A673 (cell line): ENCODE measurements at regions not wholly inside any gene's neighbourhood (a gene's known extent, or its start where the extent isn't known, plus 50 kb on each side); places are given as distances from the start of the nearest gene placed in this dataset.

ENCODE experiments used
- BruUV-seq: library from RNA; stranded (reverse); fragments of 400-500 nt; replicated peaks from 2 replicates; lab custom pipeline; 2021; lab: Mats Ljungman, UMichigan
- CTCF ChIA-PET: fragments of 300-600 bp; sonication (Branson Sonifier 250); formaldehyde crosslinking; loops from one replicate; lab custom pipeline; 2022; ENCODE audit warnings: antibody characterized with exemption; lab: Charles Lee
- POLR2A ChIA-PET: fragments of 300-600 bp; sonication (Branson Sonifier 250); formaldehyde crosslinking; loops from one replicate; lab custom pipeline; 2022; ENCODE audit warnings: antibody characterized with exemption; ENCODE audit not compliant: low non-redundant PET; lab: Charles Lee
- DNase-seq: peaks from one replicate; pipeline ENCODE4 v3.0.0-alpha.2; 2015; ENCODE audit warnings: low spot score
- H3K27ac ChIP-seq: fragments of 200-600 bp; sonication (generic); 2 replicates; pipeline ENCODE4 v1.5.1; 2016; ENCODE audit warnings: mixed run types, low read depth, mild to moderate bottlenecking, mixed read lengths, antibody characterized with exemption, low read length; ENCODE audit not compliant: poor library complexity, severe bottlenecking
- H3K27me3 ChIP-seq: fragments of 200-600 bp; sonication (generic); replicated peaks from 2 replicates; pipeline ENCODE4 v1.6.1; 2017; ENCODE audit warnings: mixed run types, low read depth, mild to moderate bottlenecking, mixed read lengths, antibody characterized with exemption, low read length; ENCODE audit not compliant: insufficient read depth, poor library complexity
- H3K36me3 ChIP-seq: fragments of 200-600 bp; sonication (generic); 2 replicates; pipeline ENCODE4 v1.6.1; 2016; ENCODE audit warnings: mixed run types, mild to moderate bottlenecking, mixed read lengths, antibody characterized with exemption, low read length; ENCODE audit not compliant: insufficient read depth, poor library complexity, severe bottlenecking
- H3K4me1 ChIP-seq: fragments of 200-600 bp; sonication (generic); 2 replicates; pipeline ENCODE4 v1.6.1; 2017; ENCODE audit warnings: mixed run types, mild to moderate bottlenecking, mixed read lengths, antibody characterized with exemption, low read length; ENCODE audit not compliant: insufficient read depth, poor library complexity, severe bottlenecking
- H3K4me3 ChIP-seq: fragments of 200-600 bp; sonication (generic); 2 replicates; pipeline ENCODE4 v1.5.1; 2016; ENCODE audit warnings: low read depth, mixed run types, mild to moderate bottlenecking, mixed read lengths, low read length; ENCODE audit not compliant: poor library complexity, severe bottlenecking
- H3K9me3 ChIP-seq: fragments of 200-600 bp; sonication (generic); 2 replicates; pipeline ENCODE4 v1.6.1; 2016; ENCODE audit warnings: mixed run types, low read depth, mild to moderate bottlenecking, mixed read lengths, antibody characterized with exemption, low read length; ENCODE audit not compliant: poor library complexity, severe bottlenecking
- CTCF ChIP-seq: fragments of 300-800, 200-600 bp; sonication (generic); conservative IDR thresholded peaks from 2 replicates; pipeline ENCODE4 v1.5.1; 2017; ENCODE audit warnings: low read depth, mild to moderate bottlenecking, antibody characterized with exemption, low read length, moderate library complexity, mixed read lengths
- EZH2 ChIP-seq: fragments of 200-600 bp; sonication (generic); IDR thresholded peaks from 2 replicates; pipeline ENCODE4 v1.6.1; 2017; ENCODE audit warnings: borderline replicate concordance, low read depth, mild to moderate bottlenecking, mixed read lengths, antibody characterized with exemption, low read length; ENCODE audit not compliant: poor library complexity, severe bottlenecking
- intact Hi-C: fragments of 100-400 bp; cut with micrococcal nuclease; formaldehyde crosslinking; loops from one replicate; pipeline ENCODE4 v1.10.0; 2022; ENCODE audit not compliant: unreplicated experiment

GRCh38 chr7:155399577-155399976, 58.4 kb upstream of the EN2 start:
- POLR2A ChIA-PET: no interaction called here
- intact Hi-C loops: no loop called here
- no peaks in the 10 kb centered on the region for H3K4me1 ChIP-seq
- TF ChIP-seq EZH2: no peak
- no peak for TF ChIP-seq CTCF
- CTCF ChIA-PET: no interaction called here
- BruUV-seq: no TSS peak
- no peaks in the 10 kb centered on the region for H3K36me3 ChIP-seq
- H3K27me3 ChIP-seq: peaks cover 42% of the 10 kb centered on the region
- no peaks in the 10 kb centered on the region for H3K9me3 ChIP-seq
- H3K27ac ChIP-seq: no peak overlapping the region
- H3K4me3 ChIP-seq: no peak overlapping the region
- no peak for DNase-seq

- POLR2A ChIA-PET: no interaction called here
- Histone ChIP-seq H3K36me3 (no peaks in the 10 kb centered on the region), H3K27me3 (peaks cover 41% of the 10 kb centered on the region), H3K27ac (no peak overlapping the region), H3K9me3 (no peaks in the 10 kb centered on the region), H3K4me1 (no peaks in the 10 kb centered on the region), H3K4me3 (no peak overlapping the region)
- BruUV-seq: no TSS peak
- CTCF ChIA-PET: no interaction called here
- intact Hi-C loops: no loop called here
- DNase-seq: no peak
- TF ChIP-seq EZH2: no peak
- no peak for TF ChIP-seq CTCF
Observed at GRCh38 chr7:155401231-155401630, 56.7 kb upstream of the EN2 start.

GRCh38 chr7:155401884-155402283, 56.0 kb upstream of the EN2 start:
- Histone ChIP-seq H3K36me3 (no peaks in the 10 kb centered on the region), H3K27ac (no peak overlapping the region), H3K4me1 (no peaks in the 10 kb centered on the region), H3K9me3 (no peaks in the 10 kb centered on the region), H3K27me3 (peaks cover 40% of the 10 kb centered on the region), H3K4me3 (no peak overlapping the region)
- intact Hi-C loops: no loop called here
- POLR2A ChIA-PET: no interaction called here
- TF ChIP-seq EZH2 (no peak), CTCF (no peak)
- no peak for DNase-seq
- CTCF ChIA-PET: no interaction called here
- BruUV-seq: no TSS peak
